GM12878 (cell line): ENCODE measurements at regions not wholly inside any gene's neighbourhood (a gene's known extent, or its start where the extent isn't known, plus 50 kb on each side); places are given as distances from the start of the nearest gene placed in this dataset.

Source experiments
- ATAC-seq: fragments of 200-7000 bp; cut with Tn5 transposase; 3 replicates; pipeline ENCODE4 v1.9.1; 2020; ENCODE audit warnings: mild to moderate bottlenecking, moderate library complexity
- BruUV-seq: library from RNA; stranded (reverse); fragments of 400-500 nt; replicated peaks from 2 replicates; lab custom pipeline; 2021; lab: Mats Ljungman, UMichigan
- CTCF ChIA-PET: fragments of 300-600 bp; sonication (Branson Sonifier 250); formaldehyde crosslinking; extraction: SDS; loops from one replicate; lab custom pipeline; 2021; ENCODE audit warnings: inconsistent platforms; lab: Yijun Ruan, JAX
- POLR2A ChIA-PET: fragments of 350-600 bp; formaldehyde crosslinking; extraction: SDS; loops from one replicate; lab custom pipeline; 2021; ENCODE audit warnings: inconsistent platforms; lab: Charles Lee
- RAD21 ChIA-PET: fragments of 300-600 bp; sonication (Branson Sonifier 250); formaldehyde crosslinking; loops from one replicate; lab custom pipeline; 2023; ENCODE audit warnings: antibody characterized with exemption; ENCODE audit not compliant: unreplicated experiment; lab: Charles Lee
- SMC1A ChIA-PET: fragments of 300-600 bp; sonication (Branson Sonifier 250); formaldehyde crosslinking; loops from one replicate; lab custom pipeline; 2023; ENCODE audit not compliant: unreplicated experiment, uncharacterized antibody; lab: Charles Lee
- DNase-seq: peaks from one replicate; pipeline ENCODE4 v3.0.0-alpha.2; 2011; ENCODE audit warnings: low read depth, low spot score
- FAIRE-seq: peaks from 3 replicates; lab custom pipeline; 2011; peaks lifted over from hg19 to GRCh38; lab: Jason Lieb, UNC
- H2AFZ ChIP-seq: 2 replicates; pipeline ENCODE4 v1.6.0; 2011; ENCODE audit warnings: low read depth, low read length, control low read depth; ENCODE audit not compliant: control insufficient read depth
- H3K27ac ChIP-seq: 2 replicates; pipeline ENCODE4 v1.5.1; 2011; ENCODE audit warnings: control low read depth; ENCODE audit not compliant: control insufficient read depth, insufficient read depth
- H3K27me3 ChIP-seq, 2 experiments: replicated peaks in 1 of 2; 2 replicates each; pipeline versions ENCODE4 v1.6.0 to v1.6.1; 2011; ENCODE audit warnings: low read length in 1 of 2; ENCODE audit not compliant: control insufficient read depth in 2 of 2, insufficient read depth in 2 of 2
- H3K36me3 ChIP-seq, 2 experiments: 2 replicates each; pipeline ENCODE4 v1.5.1; 2011; ENCODE audit warnings: low read length in 1 of 2; ENCODE audit not compliant: control insufficient read depth in 2 of 2, insufficient read depth in 2 of 2
- H3K4me1 ChIP-seq: 2 replicates; pipeline ENCODE4 v1.6.1; 2011; ENCODE audit warnings: mild to moderate bottlenecking, low read length, moderate library complexity, mixed read lengths; ENCODE audit not compliant: control insufficient read depth, insufficient read depth
- H3K4me2 ChIP-seq: 2 replicates; pipeline ENCODE4 v1.6.0; 2011; ENCODE audit warnings: control low read depth; ENCODE audit not compliant: control insufficient read depth, insufficient read depth
- H3K4me3 ChIP-seq: fragments of 200-600 bp; sonication (generic); 2 replicates; pipeline ENCODE4 v1.5.1; 2016
- H3K79me2 ChIP-seq: 2 replicates; pipeline ENCODE4 v1.6.0; 2011; ENCODE audit warnings: low read length; ENCODE audit not compliant: control insufficient read depth, insufficient read depth
- H3K9ac ChIP-seq: 2 replicates; pipeline ENCODE4 v1.8.0; 2011; ENCODE audit warnings: low read length, control low read depth, mixed read lengths; ENCODE audit not compliant: control insufficient read depth, insufficient read depth
- H3K9me3 ChIP-seq: replicated peaks from 3 replicates; pipeline ENCODE4 v1.5.1; 2011; ENCODE audit warnings: mild to moderate bottlenecking, low read length; ENCODE audit not compliant: control insufficient read depth, insufficient read depth
- H4K20me1 ChIP-seq: 2 replicates; pipeline ENCODE4 v1.6.0; 2011; ENCODE audit not compliant: control insufficient read depth, insufficient read depth
- ASH2L ChIP-seq: fragments of 300-600, 200-600 bp; sonication (generic); IDR thresholded peaks from 2 replicates; pipeline ENCODE4 v1.6.1; 2017; ENCODE audit warnings: low read depth, mild to moderate bottlenecking, borderline replicate concordance
- IRF4 ChIP-seq: IDR thresholded peaks from 2 replicates; pipeline ENCODE4 v1.6.1; 2011; ENCODE audit warnings: low read depth, low read length
- IRF5 ChIP-seq: fragments of 450-650 bp; IDR thresholded peaks from 2 replicates; pipeline ENCODE4 v1.6.1; 2017; ENCODE audit warnings: borderline replicate concordance
- LARP7 ChIP-seq: fragments of 450-650 bp; IDR thresholded peaks from 2 replicates; pipeline ENCODE4 v1.6.1; 2017; ENCODE audit warnings: mild to moderate bottlenecking
- MEF2B ChIP-seq: fragments of 450-650 bp; IDR thresholded peaks from 2 replicates; pipeline ENCODE4 v1.6.1; 2018; ENCODE audit warnings: mild to moderate bottlenecking, moderate library complexity; ENCODE audit not compliant: partially characterized antibody, poor library complexity, severe bottlenecking
- NKRF ChIP-seq: fragments of 450-650 bp; conservative IDR thresholded peaks from 2 replicates; pipeline ENCODE4 v1.6.1; 2017; ENCODE audit warnings: mild to moderate bottlenecking, moderate library complexity
- NR2C1 ChIP-seq: fragments of 450-650 bp; IDR thresholded peaks from 2 replicates; pipeline ENCODE4 v1.6.1; 2017; ENCODE audit warnings: antibody characterized with exemption, mild to moderate bottlenecking, moderate library complexity
- NR2C2 ChIP-seq: IDR thresholded peaks from 2 replicates; pipeline ENCODE4 v1.6.1; 2011; ENCODE audit warnings: borderline replicate concordance, low read depth; ENCODE audit not compliant: control insufficient read depth, insufficient read length
- PAX8 ChIP-seq: fragments of 450-650 bp; IDR thresholded peaks from 2 replicates; pipeline ENCODE4 v1.6.1; 2017; ENCODE audit warnings: mild to moderate bottlenecking, moderate library complexity
- SMAD5 ChIP-seq: IDR thresholded peaks from 2 replicates; pipeline ENCODE4 v1.6.1; 2016; ENCODE audit warnings: antibody characterized with exemption, low read depth
- TCF12 ChIP-seq: IDR thresholded peaks from 2 replicates; pipeline ENCODE4 v1.6.1; 2011; ENCODE audit warnings: low read depth, mild to moderate bottlenecking, low read length
- WRNIP1 ChIP-seq: IDR thresholded peaks from 2 replicates; pipeline ENCODE4 v1.6.1; 2011; ENCODE audit warnings: low read depth, low read length, improper control_type of control experiment, borderline replicate concordance
- YBX1 ChIP-seq: fragments of 450-650 bp; IDR thresholded peaks from 2 replicates; pipeline ENCODE4 v1.6.1; 2016; ENCODE audit warnings: antibody characterized with exemption
- ZNF384 ChIP-seq: IDR thresholded peaks from 2 replicates; pipeline ENCODE4 v1.6.1; 2012; ENCODE audit warnings: low read depth, mild to moderate bottlenecking, low read length, improper control_type of control experiment, borderline replicate concordance
- ZSCAN29 ChIP-seq: fragments of 450-650 bp; IDR thresholded peaks from 2 replicates; pipeline ENCODE4 v1.6.1; 2017; ENCODE audit warnings: mild to moderate bottlenecking, moderate library complexity
- WGBS: methylation state at CpG from one replicate; pipeline ENCODE4 v1.1.6; 2016; ENCODE audit warnings: low lambda C conversion rate; ENCODE audit not compliant: insufficient replicate concordance, insufficient coverage; ENCODE audit errors: missing lambda C conversion rate; 5-methylcytosine and 5-hydroxymethylcytosine counted together
- in situ Hi-C: fragments of 300-500 bp; cut with MboI; formaldehyde crosslinking; loops from 9 replicates; pipeline ENCODE4 v1.14.3; 2018; ENCODE audit warnings: mixed read lengths
- intact Hi-C: fragments of 100-400 bp; cut with micrococcal nuclease; formaldehyde crosslinking; loops from one replicate; pipeline ENCODE4 v1.14.2; 2022; ENCODE audit not compliant: unreplicated experiment
- TF ChIP-seq, protein P1 (sequence below): fragments of 150-350 bp; IDR thresholded peaks from 2 replicates; pipeline ENCODE4 v1.6.1; 2014; ENCODE audit warnings: mild to moderate bottlenecking, low read depth, low read length
- TF ChIP-seq, protein P2 (sequence below): fragments of 450-650 bp; IDR thresholded peaks from 2 replicates; pipeline ENCODE4 v1.6.1; 2017; ENCODE audit warnings: antibody characterized with exemption, mild to moderate bottlenecking, moderate library complexity

DNA sequence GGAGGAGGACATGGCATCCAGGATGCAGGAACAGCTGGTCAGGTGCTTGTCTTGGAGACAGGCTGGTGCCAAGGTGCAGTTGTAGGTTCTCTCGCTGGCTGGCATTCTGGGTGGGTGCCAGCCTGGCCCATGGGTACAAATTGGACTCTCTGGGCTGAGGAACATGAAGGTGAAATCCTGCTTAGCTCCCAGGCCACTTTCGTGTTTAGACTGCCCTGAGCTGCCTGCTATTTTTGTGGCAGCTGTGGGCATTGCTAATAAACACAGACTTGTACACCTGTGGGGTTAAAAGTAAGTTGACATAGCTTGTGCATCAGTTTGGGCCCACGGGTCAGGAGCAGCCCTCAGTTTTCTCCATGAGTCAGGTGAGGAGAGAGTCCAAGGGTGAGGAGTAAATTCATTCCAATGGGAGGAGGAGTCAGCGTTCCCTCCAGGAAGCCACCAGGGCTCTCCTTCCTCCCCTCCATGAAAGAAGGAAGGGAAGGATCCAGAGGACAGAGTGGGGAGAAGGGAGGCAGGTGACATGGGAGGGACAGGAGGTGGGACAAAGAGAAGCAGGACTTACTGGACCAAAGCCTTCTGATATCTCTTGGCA is 380.0 kb downstream of the GLRX3 start:
- 17% methylated on average over 4 of the region's 4 CpGs for WGBS
- no peaks in the 10 kb centered on the region for H3K27me3 ChIP-seq
- no peaks in the 10 kb centered on the region; the same call in 2 of the 3 replicates for H3K9me3 ChIP-seq
- ChIA-PET RAD21 (no interaction called here), SMC1A (no interaction called here), CTCF (no interaction called here), POLR2A (no interaction called here)
- H3K4me1 ChIP-seq: no peaks in the 10 kb centered on the region
- DNase-seq (no peak), FAIRE-seq (no peak), ATAC-seq (no peak)
- in situ Hi-C loops (no loop called here), intact Hi-C loops (no loop called here)
- H3K36me3 ChIP-seq: no peaks in the 10 kb centered on the region
- no peak overlapping the region for H3K4me3 ChIP-seq
- H3K79me2 ChIP-seq: no peaks in the 10 kb centered on the region
- no peak overlapping the region for H2AFZ ChIP-seq
- no peaks in the 10 kb centered on the region for H4K20me1 ChIP-seq
- H3K27ac ChIP-seq: no peak overlapping the region
- BruUV-seq: no TSS peak
- H3K9ac ChIP-seq: no peak overlapping the region
- H3K4me2 ChIP-seq: no peak overlapping the region
- TF ChIP-seq, protein P1, sequence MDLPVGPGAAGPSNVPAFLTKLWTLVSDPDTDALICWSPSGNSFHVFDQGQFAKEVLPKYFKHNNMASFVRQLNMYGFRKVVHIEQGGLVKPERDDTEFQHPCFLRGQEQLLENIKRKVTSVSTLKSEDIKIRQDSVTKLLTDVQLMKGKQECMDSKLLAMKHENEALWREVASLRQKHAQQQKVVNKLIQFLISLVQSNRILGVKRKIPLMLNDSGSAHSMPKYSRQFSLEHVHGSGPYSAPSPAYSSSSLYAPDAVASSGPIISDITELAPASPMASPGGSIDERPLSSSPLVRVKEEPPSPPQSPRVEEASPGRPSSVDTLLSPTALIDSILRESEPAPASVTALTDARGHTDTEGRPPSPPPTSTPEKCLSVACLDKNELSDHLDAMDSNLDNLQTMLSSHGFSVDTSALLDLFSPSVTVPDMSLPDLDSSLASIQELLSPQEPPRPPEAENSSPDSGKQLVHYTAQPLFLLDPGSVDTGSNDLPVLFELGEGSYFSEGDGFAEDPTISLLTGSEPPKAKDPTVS: no peak
- no peak for TF ChIP-seq PAX8
- no peak for TF ChIP-seq MEF2B
- TF ChIP-seq IRF5: no peak
- TF ChIP-seq TCF12: no peak
- no peak for TF ChIP-seq YBX1
- no peak for TF ChIP-seq ZSCAN29
- TF ChIP-seq NR2C2: no peak
- no peak for TF ChIP-seq ZNF384
- TF ChIP-seq WRNIP1: no peak
- no peak for TF ChIP-seq ASH2L
- no peak for TF ChIP-seq NR2C1
- TF ChIP-seq, protein P2, sequence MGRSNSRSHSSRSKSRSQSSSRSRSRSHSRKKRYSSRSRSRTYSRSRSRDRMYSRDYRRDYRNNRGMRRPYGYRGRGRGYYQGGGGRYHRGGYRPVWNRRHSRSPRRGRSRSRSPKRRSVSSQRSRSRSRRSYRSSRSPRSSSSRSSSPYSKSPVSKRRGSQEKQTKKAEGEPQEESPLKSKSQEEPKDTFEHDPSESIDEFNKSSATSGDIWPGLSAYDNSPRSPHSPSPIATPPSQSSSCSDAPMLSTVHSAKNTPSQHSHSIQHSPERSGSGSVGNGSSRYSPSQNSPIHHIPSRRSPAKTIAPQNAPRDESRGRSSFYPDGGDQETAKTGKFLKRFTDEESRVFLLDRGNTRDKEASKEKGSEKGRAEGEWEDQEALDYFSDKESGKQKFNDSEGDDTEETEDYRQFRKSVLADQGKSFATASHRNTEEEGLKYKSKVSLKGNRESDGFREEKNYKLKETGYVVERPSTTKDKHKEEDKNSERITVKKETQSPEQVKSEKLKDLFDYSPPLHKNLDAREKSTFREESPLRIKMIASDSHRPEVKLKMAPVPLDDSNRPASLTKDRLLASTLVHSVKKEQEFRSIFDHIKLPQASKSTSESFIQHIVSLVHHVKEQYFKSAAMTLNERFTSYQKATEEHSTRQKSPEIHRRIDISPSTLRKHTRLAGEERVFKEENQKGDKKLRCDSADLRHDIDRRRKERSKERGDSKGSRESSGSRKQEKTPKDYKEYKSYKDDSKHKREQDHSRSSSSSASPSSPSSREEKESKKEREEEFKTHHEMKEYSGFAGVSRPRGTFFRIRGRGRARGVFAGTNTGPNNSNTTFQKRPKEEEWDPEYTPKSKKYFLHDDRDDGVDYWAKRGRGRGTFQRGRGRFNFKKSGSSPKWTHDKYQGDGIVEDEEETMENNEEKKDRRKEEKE: no peak
- no peak for TF ChIP-seq LARP7
- no peak for TF ChIP-seq IRF4
- TF ChIP-seq NKRF: no peak
- TF ChIP-seq SMAD5: no peak
